Neuron (in vitro differentiated cells): ENCODE measurements at regions not wholly inside any gene's neighbourhood (a gene's known extent, or its start where the extent isn't known, plus 50 kb on each side); places are given as distances from the start of the nearest gene placed in this dataset.
A peak's percentile ranks its signal among the peaks of the same experiment; 100 is the strongest.

Experiments
- H2AFZ ChIP-seq: one replicate; pipeline ENCODE4 v1.6.1; 2013; ENCODE audit warnings: low read depth, mild to moderate bottlenecking, inconsistent platforms, low read length, moderate library complexity
- H3K27me3 ChIP-seq: one replicate; pipeline ENCODE4 v1.6.1; 2013; ENCODE audit warnings: low read length; ENCODE audit not compliant: insufficient read depth
- H3K36me3 ChIP-seq: one replicate; pipeline ENCODE4 v1.6.1; 2013; ENCODE audit warnings: low read length; ENCODE audit not compliant: insufficient read depth
- H3K4me1 ChIP-seq: one replicate; pipeline ENCODE4 v1.6.1; 2013; ENCODE audit warnings: low read length; ENCODE audit not compliant: insufficient read depth
- H3K4me3 ChIP-seq: 2 replicates; pipeline ENCODE4 v1.5.1; 2013; ENCODE audit warnings: mild to moderate bottlenecking, low read length, moderate library complexity
- H3K9me3 ChIP-seq: one replicate; pipeline ENCODE4 v1.6.1; 2013; ENCODE audit warnings: low read length

DNA sequence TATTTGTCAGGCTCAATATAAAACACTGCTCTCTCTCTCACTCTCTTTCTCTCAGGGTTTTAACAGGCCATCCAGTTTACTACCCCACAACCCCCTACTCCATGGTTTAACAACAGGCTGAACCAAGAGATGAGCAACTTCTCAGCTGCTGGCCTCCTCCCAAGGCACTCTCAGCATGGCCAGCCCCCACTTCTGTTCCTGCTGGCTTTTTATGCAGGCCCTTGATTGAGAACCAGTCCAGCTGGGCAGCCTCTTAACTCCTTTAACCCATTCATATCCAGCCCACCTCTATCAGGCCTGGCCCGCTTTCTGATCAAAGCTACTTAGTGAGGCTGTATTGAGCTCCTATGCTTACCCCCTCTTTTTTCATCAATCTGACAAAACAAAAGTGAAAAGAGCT is 346.8 kb upstream of the POU3F2 start:
- Histone ChIP-seq H3K4me3 (no peak overlapping the region), H3K36me3 (no peaks in the 10 kb centered on the region), H3K27me3 (no peaks in the 10 kb centered on the region), H2AFZ (no peak overlapping the region), H3K4me1 (peaks cover 56% of the 10 kb centered on the region), H3K9me3 (no peaks in the 10 kb centered on the region)

DNA sequence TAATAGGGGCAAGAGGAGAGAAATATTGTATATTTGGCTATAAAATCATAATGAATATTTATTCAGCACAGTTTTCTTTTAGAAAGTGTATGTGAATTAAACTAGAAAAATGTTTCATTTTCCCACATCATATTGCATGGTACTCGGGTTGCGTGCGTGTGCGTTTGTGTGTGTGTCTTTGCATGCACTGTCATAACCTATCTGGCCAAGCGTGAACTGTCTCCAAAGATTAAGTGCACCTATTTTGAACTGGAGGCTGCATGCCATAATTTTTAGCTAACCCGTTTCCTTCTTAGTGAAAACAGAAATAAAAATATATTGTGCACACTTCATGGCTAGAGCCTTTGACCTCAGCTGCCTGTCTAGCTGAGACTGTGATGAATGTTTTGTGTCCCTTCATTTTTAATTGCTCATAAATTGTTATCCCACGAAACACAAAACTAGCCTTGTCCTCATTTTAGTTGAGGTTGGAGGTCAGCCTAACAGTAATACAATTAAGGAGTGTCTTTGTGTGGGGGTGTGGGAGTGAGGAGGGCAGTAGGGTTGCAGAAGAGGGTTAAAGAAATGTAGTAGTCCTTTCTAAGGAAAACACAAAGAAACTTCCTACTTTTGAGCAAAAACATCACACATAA is 336.1 kb upstream of the POU3F2 start:
- Histone ChIP-seq H3K4me3 (no peak overlapping the region), H2AFZ (no peak overlapping the region), H3K9me3 (no peaks in the 10 kb centered on the region), H3K27me3 (no peaks in the 10 kb centered on the region), H3K36me3 (no peaks in the 10 kb centered on the region), H3K4me1 (peaks cover 29% of the 10 kb centered on the region)

DNA sequence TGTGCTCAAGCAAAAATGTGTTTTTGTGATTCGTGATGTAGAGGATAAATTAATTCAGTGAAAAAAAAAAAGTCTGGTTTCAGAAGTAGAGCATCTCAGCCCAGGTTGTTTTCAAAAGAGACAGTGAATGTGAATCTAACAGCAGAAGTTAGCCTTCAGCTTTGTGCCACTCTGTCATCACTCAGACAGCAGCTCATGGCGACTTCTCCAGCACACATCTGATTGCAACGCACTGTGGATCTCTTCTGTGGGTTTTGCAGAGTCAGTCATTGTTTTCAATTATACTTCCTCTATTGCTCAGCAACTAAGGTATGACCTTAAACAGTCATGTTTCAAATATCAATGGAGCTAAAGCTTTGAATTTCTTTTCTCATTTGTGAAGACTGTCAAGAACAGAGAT is 335.5 kb upstream of the POU3F2 start:
- Histone ChIP-seq H3K4me3 (no peak overlapping the region), H3K9me3 (no peaks in the 10 kb centered on the region), H3K36me3 (no peaks in the 10 kb centered on the region)

DNA sequence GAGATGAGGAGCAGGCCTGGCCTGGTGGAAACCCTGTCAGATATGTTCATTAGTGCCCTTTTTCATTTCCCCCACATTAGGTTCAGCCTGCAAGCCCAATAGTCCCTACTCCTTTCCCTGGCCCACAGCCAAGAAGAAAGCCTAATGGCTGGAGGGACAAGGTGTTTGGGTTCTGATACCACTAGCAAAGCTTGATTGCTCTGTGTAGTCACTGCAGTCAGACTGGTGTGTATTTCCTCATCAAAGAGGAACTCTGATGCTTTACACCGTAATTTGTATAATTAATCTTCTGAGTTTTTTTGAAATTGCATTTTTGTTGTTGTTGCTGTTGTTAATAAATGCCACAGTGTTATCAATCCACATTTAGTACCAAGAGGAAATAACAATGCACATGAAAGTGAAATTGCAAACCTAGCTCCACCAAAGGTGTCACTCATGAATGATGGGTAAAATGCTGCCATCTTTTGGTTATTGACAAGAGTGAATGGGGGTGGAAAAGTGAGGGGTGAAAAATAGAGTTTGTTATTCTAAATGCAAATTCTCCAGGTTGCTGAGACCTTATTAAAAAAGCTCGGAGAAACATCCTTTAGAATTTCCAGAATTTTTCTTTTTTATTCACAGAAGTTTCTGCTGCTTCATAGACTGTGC is 320.2 kb upstream of the POU3F2 start:
- no peaks in the 10 kb centered on the region for H3K36me3 ChIP-seq
- no peak overlapping the region for H2AFZ ChIP-seq
- peaks cover 13% of the 10 kb centered on the region for H3K4me1 ChIP-seq
- H3K9me3 ChIP-seq: no peaks in the 10 kb centered on the region
- no peak overlapping the region for H3K4me3 ChIP-seq
- no peaks in the 10 kb centered on the region for H3K27me3 ChIP-seq

More for the DNA sequence above, 335.5 kb upstream of the POU3F2 start:
- peaks cover 29% of the 10 kb centered on the region for H3K4me1 ChIP-seq
- H2AFZ ChIP-seq: no peak overlapping the region
- no peaks in the 10 kb centered on the region for H3K27me3 ChIP-seq

DNA sequence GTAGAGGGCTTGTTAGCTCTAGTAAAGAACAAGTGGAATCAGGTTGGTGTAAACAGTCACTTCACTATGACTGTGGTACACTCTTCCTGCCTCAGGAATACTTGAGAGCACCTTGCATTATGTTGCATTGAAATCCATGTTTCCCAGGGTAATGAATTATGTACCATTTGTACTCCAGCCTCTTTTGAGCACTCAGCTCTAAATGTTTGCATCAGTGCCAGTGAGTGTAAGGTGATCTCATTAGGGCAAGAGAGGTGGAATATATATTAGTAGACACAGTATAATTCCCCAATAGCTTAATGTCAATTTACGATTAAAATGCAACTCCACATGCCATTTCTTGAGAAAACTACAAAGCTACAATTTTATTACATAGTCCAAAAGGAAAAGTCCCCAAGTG is 319.6 kb upstream of the POU3F2 start:
- H2AFZ ChIP-seq: no peak overlapping the region
- H3K36me3 ChIP-seq: no peaks in the 10 kb centered on the region
- no peak overlapping the region for H3K4me3 ChIP-seq
- H3K27me3 ChIP-seq: no peaks in the 10 kb centered on the region
- peaks cover 13% of the 10 kb centered on the region for H3K4me1 ChIP-seq
- H3K9me3 ChIP-seq: no peaks in the 10 kb centered on the region

DNA sequence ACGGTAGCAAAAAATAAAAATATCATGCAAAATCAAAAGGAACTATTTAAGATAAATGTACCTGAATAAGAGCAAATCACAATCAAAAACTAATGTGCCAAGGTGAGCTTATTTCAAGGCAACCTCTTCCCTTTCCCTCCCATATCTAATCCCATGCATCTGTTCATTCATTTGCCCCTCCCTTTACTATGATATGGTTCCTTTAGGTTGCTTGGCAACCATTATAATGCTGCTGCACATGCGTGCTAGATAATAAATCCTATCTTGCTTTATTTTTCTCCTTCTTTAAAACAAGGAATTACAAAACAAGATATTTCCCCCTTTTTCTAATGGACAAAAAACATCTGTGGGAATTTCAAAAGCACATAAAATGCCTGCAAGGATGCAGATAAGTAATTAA is 318.2 kb upstream of the POU3F2 start:
- Histone ChIP-seq H3K36me3 (no peaks in the 10 kb centered on the region), H3K27me3 (no peaks in the 10 kb centered on the region), H3K9me3 (no peaks in the 10 kb centered on the region), H3K4me3 (no peak overlapping the region), H3K4me1 (peaks cover 13% of the 10 kb centered on the region), H2AFZ (no peak overlapping the region)

DNA sequence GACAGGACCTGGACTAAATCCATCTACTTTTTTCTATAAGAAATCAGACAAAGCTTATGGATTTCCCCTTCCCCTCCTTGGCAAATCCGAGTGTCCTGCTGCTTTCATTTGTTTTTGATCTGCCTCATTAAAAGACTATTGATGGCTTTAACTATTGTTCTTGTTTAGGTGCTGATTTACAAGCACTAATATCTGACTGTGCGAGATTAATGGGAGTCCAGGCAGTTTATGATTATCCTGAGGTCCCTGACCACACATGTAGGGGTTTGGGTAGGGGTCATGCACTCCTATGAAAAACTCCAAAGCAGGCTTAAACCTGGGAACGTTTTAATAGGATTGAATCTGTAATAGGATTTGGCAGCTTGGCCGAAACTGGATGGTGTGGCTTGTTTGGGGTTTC is 317.5 kb upstream of the POU3F2 start:
- no peaks in the 10 kb centered on the region for H3K27me3 ChIP-seq
- no peaks in the 10 kb centered on the region for H3K36me3 ChIP-seq
- peaks cover 13% of the 10 kb centered on the region for H3K4me1 ChIP-seq
- H3K9me3 ChIP-seq: no peaks in the 10 kb centered on the region
- no peak overlapping the region for H3K4me3 ChIP-seq
- H2AFZ ChIP-seq: no peak overlapping the region

DNA sequence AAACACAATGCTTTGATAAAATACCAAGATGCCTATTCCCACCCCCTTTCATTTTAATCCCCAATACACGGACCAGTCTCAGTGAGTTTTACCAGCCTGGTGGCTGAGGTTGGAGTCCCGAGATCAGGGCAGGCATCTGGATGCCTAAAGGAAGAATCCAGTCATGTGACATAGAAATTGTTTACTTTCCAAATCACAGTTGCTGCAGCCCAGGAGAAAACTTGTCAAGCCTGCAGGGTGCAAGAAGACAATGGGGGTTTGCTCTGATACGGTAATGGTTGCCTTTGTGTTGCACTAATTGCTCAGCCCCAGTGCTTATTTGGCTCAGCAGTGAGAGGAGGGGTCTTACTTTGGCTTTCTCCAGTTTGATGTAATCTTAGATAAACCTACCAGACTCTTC is 308.5 kb upstream of the POU3F2 start:
- Histone ChIP-seq H3K36me3 (no peaks in the 10 kb centered on the region), H3K27me3 (no peaks in the 10 kb centered on the region), H3K9me3 (peaks cover 2% of the 10 kb centered on the region), H3K4me1 (peaks cover 6% of the 10 kb centered on the region), H3K4me3 (no peak overlapping the region), H2AFZ (peak overlapping the region; percentile 21)

DNA sequence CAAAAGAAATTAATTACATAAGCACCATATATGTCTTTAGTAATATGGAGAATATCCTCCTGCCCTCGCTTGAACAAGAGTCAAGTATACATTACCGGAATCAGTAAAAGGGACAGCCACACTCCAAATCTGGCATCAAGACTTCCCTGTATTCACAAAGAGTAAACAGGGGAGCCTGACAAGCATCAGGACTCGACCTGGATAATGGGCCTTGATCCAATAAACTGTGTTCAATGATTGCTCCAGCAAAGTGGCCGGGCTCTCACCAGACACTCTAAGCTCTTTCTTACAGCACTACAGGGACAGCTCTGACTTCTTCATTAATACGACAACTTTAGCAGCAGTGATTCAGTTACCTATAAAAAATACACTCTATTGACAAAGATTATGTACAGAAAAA is 307.9 kb upstream of the POU3F2 start:
- Histone ChIP-seq H3K27me3 (no peaks in the 10 kb centered on the region), H3K4me1 (peaks cover 6% of the 10 kb centered on the region), H3K4me3 (no peak overlapping the region), H2AFZ (no peak overlapping the region), H3K36me3 (no peaks in the 10 kb centered on the region), H3K9me3 (peaks cover 3% of the 10 kb centered on the region)

DNA sequence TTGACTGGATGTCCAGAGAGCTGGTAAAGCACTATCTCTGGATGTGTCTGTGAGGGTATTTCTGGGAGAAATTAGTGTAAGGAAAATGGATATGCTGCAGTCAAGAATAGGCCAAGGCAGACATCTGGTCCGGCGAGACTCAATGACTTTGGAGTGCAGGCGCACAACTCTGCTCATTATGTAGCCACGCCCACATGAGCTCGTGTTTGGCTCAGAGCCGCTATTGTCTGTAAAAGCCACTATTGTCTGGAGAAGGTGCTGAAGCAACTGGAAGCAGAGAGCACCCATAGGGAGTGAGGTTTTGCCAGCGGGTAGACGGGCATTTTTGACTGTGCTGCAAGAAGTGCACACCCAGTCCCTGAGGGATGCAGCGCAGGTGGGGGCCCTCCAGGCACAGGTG is 305.0 kb upstream of the POU3F2 start:
- peaks cover 4% of the 10 kb centered on the region for H3K9me3 ChIP-seq

DNA sequence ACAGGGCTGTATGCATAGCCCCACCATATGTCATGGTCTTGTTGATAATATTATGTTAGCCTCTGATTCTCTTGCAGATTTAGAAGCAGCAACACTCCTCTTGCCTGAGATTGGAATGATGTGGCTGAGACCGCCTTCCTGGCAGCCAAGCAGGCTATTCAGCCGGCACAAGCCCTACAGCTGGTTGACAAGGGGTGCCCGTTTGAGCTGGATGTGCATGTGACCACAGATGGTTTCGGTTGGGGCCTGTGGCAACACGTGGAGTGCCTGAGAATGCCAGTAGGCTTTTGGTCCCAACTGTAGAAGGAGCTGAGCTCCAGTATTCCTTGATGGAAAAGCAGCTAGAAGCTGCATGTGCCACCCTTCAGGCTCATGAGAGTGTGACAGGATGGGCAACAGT is 303.6 kb upstream of the POU3F2 start:
- Histone ChIP-seq H3K27me3 (no peaks in the 10 kb centered on the region), H3K4me3 (no peak overlapping the region), H3K9me3 (peaks cover 4% of the 10 kb centered on the region), H3K36me3 (no peaks in the 10 kb centered on the region), H2AFZ (no peak overlapping the region), H3K4me1 (peaks cover 3% of the 10 kb centered on the region)

More for the DNA sequence above, 305.0 kb upstream of the POU3F2 start:
- no peak overlapping the region for H3K4me3 ChIP-seq
- no peaks in the 10 kb centered on the region for H3K36me3 ChIP-seq
- H3K27me3 ChIP-seq: no peaks in the 10 kb centered on the region
- no peak overlapping the region for H2AFZ ChIP-seq
- peaks cover 6% of the 10 kb centered on the region for H3K4me1 ChIP-seq

DNA sequence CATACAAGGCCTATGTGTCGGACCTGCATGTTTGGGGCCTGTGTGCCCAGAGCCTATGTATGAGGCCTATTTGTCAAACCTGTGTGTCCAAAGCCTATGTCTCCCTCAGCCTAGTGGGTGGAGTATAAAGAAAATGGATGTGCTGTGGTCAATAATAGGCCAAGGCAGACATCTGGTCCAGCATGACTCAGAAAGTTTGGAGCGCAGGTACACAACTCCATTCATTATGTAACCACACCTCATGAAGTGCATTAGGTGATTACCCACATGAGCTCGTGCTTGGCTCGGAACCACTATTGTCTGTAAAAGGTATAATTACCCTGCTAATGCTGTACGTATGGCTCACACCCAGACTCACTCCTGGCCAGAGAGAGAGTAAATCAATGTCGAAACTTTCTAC is 302.4 kb upstream of the POU3F2 start:
- no peaks in the 10 kb centered on the region for H3K4me1 ChIP-seq
- H3K27me3 ChIP-seq: no peaks in the 10 kb centered on the region
- no peak overlapping the region for H2AFZ ChIP-seq
- H3K36me3 ChIP-seq: no peaks in the 10 kb centered on the region
- H3K9me3 ChIP-seq: peaks cover 4% of the 10 kb centered on the region
- H3K4me3 ChIP-seq: no peak overlapping the region

DNA sequence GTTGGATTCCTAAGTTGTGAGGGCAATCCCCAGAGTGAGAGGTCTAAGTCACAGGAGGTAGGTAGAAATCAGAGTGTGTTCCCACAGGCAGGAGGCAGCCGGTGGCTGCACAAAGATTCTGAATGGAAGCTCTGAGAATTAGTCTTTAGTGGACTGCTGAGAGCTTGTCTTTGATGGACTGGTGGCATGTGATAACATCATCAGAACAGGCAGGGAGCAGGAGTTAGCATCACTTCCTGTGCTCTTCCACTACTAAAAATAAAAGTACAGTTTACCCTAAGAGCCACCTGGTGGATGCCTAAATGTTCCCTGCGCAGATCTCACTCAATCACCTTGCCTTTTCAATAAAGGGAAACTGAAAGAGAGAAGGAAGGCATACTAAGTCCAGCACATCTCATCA is 294.6 kb upstream of the POU3F2 start:
- no peaks in the 10 kb centered on the region for H3K27me3 ChIP-seq
- H3K4me3 ChIP-seq: no peak overlapping the region
- H2AFZ ChIP-seq: no peak overlapping the region
- no peaks in the 10 kb centered on the region for H3K36me3 ChIP-seq
- H3K4me1 ChIP-seq: peaks cover 4% of the 10 kb centered on the region
- H3K9me3 ChIP-seq: no peaks in the 10 kb centered on the region

DNA sequence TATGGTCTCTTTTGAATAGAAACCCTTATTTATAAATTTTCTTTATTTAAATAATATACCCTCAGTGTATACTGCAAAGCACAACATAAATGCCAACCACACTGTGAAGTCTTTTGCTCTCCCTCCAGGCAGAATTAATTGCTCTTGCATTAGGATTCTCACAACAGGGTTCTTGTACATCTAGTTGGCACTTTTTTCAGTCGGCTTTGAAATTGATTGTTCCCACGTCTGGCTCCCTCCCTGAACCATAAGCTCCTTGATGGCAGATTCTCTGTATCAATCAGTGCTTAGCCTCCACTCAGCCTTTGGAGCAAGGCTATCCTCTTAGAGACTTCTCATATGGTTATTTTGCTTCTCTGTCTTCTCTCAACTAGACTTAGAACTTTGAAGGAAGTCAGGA is 288.0 kb upstream of the POU3F2 start:
- Histone ChIP-seq H3K9me3 (no peaks in the 10 kb centered on the region), H3K27me3 (no peaks in the 10 kb centered on the region), H3K4me1 (peaks cover 19% of the 10 kb centered on the region), H3K4me3 (no peak overlapping the region), H2AFZ (no peak overlapping the region), H3K36me3 (no peaks in the 10 kb centered on the region)
